ENCODE measurements at regions not wholly inside any gene's neighbourhood (a gene's known extent, or its start where the extent isn't known, plus 50 kb on each side); places are given as distances from the start of the nearest gene placed in this dataset.

DNA sequence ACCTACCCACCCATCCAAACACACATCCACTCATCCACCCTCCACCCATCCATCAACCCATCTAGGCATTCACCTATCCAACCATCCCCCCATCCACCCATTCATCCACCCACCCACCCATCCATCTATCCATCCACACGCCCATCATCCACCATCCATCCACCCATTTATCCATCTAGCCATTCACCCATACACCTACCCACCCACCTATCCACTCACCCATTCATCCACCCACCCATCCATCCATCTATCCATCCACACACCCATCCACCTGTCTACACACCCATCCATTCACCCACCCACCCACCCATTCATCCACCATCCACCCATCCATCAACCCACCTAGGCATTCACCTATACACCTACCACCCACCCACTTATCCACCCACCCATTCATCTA lies 72.6 kb upstream of the GALNT9 start:
- no peak for TF ChIP-seq CTCF (conservative IDR thresholded peaks at IDR 0.05; ENCODE audit: low read depth, low read length)
- DNase-seq (ENCODE audit: low read depth): no peak
- H3K4me3 ChIP-seq (ENCODE audit: low read depth, low read length): no peak overlapping the region

GRCh38 chr12:132400011-132400641 lies 70.7 kb upstream of the GALNT9 start:
- no peak for DNase-seq (ENCODE audit: low read depth)
- TF ChIP-seq CTCF (conservative IDR thresholded peaks at IDR 0.05; ENCODE audit: low read depth, low read length): no peak

DNA sequence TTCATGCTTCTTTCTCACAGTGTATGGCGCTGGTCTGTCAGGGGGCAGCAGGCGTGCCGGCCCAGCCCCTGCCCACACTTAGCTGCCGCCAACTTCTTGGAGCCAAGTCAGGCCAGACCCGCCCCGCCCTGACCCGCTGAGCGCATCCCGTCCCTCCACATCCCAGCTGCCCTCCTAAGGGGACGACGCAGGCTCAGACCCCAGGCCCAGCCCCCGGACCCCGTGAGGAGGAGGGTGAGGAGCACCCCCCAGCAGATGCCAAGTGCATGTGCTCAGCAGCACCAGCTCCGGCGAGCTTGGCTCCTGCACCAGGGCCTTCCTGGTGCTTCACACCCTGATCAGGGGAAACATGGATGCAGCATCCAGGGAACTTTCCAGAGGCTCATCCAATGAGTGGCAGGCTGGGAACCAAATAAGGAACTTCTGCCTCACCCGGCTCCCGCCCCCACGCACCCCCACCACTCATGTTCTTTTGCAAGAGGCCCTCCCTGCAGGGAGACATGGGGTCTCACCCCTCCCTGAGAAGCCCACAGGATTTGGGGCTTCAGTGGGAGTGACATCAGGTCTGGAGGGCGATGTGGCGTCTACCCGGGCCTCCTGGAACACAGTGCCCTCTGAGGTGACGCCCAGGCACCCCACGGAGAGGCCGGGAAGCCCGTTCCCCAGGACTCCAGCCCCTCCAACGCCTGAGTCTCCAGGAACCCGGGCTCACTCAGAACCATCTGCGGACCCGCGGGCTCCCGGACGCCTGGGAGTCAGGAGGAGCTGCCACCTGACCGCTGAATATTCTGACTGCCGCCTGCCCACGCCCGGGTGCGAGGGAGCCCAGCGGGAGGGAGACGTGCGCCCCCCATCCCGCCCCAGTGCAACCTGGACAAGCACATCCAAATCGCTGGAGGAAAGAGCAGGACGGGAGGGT lies 70.0 kb upstream of the GALNT9 start:
- no peak for TF ChIP-seq CTCF (conservative IDR thresholded peaks at IDR 0.05; ENCODE audit: low read depth, low read length)
- no peak overlapping the region for H3K4me3 ChIP-seq (ENCODE audit: low read depth, low read length)
- no peak for DNase-seq (ENCODE audit: low read depth)

More at GRCh38 chr12:132400011-132400641, 70.7 kb upstream of the GALNT9 start:
- no peak overlapping the region for H3K4me3 ChIP-seq (ENCODE audit: low read depth, low read length)

- no peak overlapping the region for H3K4me3 ChIP-seq (ENCODE audit: low read depth, low read length)
- no peak for DNase-seq (ENCODE audit: low read depth)
- no peak for TF ChIP-seq CTCF (conservative IDR thresholded peaks at IDR 0.05; ENCODE audit: low read depth, low read length)
Measured at GRCh38 chr12:132398386-132398991, 69.1 kb upstream of the GALNT9 start.

- no peak for DNase-seq (ENCODE audit: low read depth)
- no peak overlapping the region for H3K4me3 ChIP-seq (ENCODE audit: low read depth, low read length)
- no peak for TF ChIP-seq CTCF (conservative IDR thresholded peaks at IDR 0.05; ENCODE audit: low read depth, low read length)
Measured at GRCh38 chr12:132397934-132398385, 68.6 kb upstream of the GALNT9 start.

DNA sequence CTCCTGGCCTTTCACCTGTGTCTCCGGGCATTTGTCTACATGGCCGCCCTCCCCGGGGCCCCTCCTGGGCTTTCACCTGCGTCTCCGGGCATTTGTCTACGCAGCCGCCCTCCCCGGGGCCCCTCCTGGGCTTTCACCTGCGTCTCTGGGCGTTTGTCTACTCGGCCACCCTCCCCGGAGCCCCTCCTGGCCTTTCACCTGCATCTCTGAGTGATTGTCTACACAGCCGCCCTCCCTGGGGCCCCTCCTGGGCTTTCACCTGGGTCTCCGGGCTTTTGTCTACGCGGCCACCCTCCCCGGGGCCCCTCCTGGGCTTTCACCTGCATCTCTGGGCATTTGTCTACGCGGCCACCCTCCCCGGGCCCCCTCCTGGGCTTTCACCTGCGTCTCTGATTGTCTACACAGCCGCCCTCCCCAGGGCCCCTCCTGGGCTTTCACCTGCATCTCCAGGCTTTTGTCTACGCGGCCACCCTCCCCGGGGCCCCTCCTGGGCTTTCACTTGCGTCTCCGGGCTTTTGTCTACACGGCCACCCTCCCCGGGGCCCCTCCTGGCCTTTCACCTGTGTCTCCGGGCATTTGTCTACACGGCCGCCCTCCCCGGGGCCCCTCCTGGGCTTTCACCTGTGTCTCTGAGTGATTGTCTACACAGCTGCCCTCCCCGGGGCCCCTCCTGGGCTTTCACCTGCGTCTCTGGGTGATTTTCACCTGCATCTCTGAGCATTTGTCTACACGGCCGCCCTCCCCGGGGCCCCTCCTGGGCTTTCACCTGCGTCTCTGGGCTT lies 68.0 kb upstream of the GALNT9 start:
- DNase-seq (ENCODE audit: low read depth): no peak
- TF ChIP-seq CTCF (conservative IDR thresholded peaks at IDR 0.05; ENCODE audit: low read depth, low read length): no peak
- no peak overlapping the region for H3K4me3 ChIP-seq (ENCODE audit: low read depth, low read length)
